WTC11 (cell line): ENCODE measurements at regions not wholly inside any gene's neighbourhood (a gene's known extent, or its start where the extent isn't known, plus 50 kb on each side); places are given as distances from the start of the nearest gene placed in this dataset.

ENCODE experiments used
- ATAC-seq: fragments of 200-7000 bp; cut with Tn5 transposase; 2 replicates; pipeline ENCODE4 v1.10.0; 2021; ENCODE audit warnings: mild to moderate bottlenecking, moderate library complexity
- CTCF ChIA-PET: fragments of 300-600 bp; sonication (Branson Sonifier 250); formaldehyde crosslinking; loops from one replicate; lab custom pipeline; 2021; ENCODE audit warnings: antibody characterized with exemption; lab: Charles Lee
- POLR2A ChIA-PET: fragments of 350-600 bp; sonication (Branson Sonifier 250); formaldehyde crosslinking; loops from one replicate; lab custom pipeline; 2021; ENCODE audit warnings: antibody characterized with exemption; lab: Charles Lee
- DNase-seq: peaks from one replicate; pipeline ENCODE4 v3.0.0; 2021; ENCODE audit warnings: low spot score
- H3K27ac Mint-ChIP-seq: 2 replicates; pipeline ENCODE4 v1.8.0; 2021; ENCODE audit warnings: mixed read lengths
- H3K27me3 Mint-ChIP-seq: 2 replicates; pipeline ENCODE4 v1.8.0; 2021; ENCODE audit warnings: low read depth, mild to moderate bottlenecking, moderate library complexity, mixed read lengths
- H3K36me3 Mint-ChIP-seq: 2 replicates; pipeline ENCODE4 v1.8.0; 2021; ENCODE audit warnings: mixed read lengths
- H3K4me1 Mint-ChIP-seq: 2 replicates; pipeline ENCODE4 v1.8.0; 2022; ENCODE audit warnings: mixed read lengths
- H3K4me3 Mint-ChIP-seq: 2 replicates; pipeline ENCODE4 v1.8.0; 2021; ENCODE audit warnings: mild to moderate bottlenecking, moderate library complexity, mixed read lengths
- H3K9me3 Mint-ChIP-seq: 2 replicates; pipeline ENCODE4 v1.8.0; 2021; ENCODE audit warnings: mixed read lengths
- ATF1 ChIP-seq: sonication (generic); formaldehyde crosslinking; IDR thresholded peaks from 2 replicates; pipeline ENCODE4 v1.8.1; 2023; ENCODE audit warnings: mild to moderate bottlenecking, moderate library complexity, missing genetic modification reagents
- HMGA2 ChIP-seq: fragments of 250-450 bp; sonication (Bioruptor Pico); IDR thresholded peaks from 2 replicates; pipeline ENCODE4 v1.4.0; 2021; ENCODE audit warnings: mild to moderate bottlenecking, moderate library complexity
- IRF2 ChIP-seq: sonication (generic); formaldehyde crosslinking; IDR thresholded peaks from 2 replicates; pipeline ENCODE4 v1.8.0; 2022; ENCODE audit warnings: low read depth, missing genetic modification reagents, borderline replicate concordance
- RELA ChIP-seq: sonication (generic); formaldehyde crosslinking; IDR thresholded peaks from 2 replicates; pipeline ENCODE4 v1.8.1; 2022; ENCODE audit warnings: missing genetic modification reagents, mild to moderate bottlenecking, borderline replicate concordance
- RORB ChIP-seq: fragments of 250-450 bp; sonication (Bioruptor Pico); IDR thresholded peaks from 2 replicates; pipeline ENCODE4 v1.9.0; 2021; ENCODE audit warnings: mild to moderate bottlenecking
- SMAD3 ChIP-seq: sonication (generic); formaldehyde crosslinking; IDR thresholded peaks from 2 replicates; pipeline ENCODE4 v1.8.0; 2022; ENCODE audit warnings: missing genetic modification reagents, mild to moderate bottlenecking, borderline replicate concordance
- TEAD1 ChIP-seq: sonication (generic); formaldehyde crosslinking; IDR thresholded peaks from 2 replicates; pipeline ENCODE4 v1.8.0; 2022; ENCODE audit warnings: mild to moderate bottlenecking, missing genetic modification reagents
- ZNF219 ChIP-seq: sonication (generic); formaldehyde crosslinking; IDR thresholded peaks from 2 replicates; pipeline ENCODE4 v1.8.0; 2023; ENCODE audit warnings: missing genetic modification reagents, mild to moderate bottlenecking, borderline replicate concordance
- ZNF317 ChIP-seq: sonication (generic); formaldehyde crosslinking; IDR thresholded peaks from 2 replicates; pipeline ENCODE4 v1.8.1; 2023; ENCODE audit warnings: low read depth, mild to moderate bottlenecking, moderate library complexity, missing genetic modification reagents, borderline replicate concordance
- TF ChIP-seq, protein P1 (sequence below): sonication (generic); formaldehyde crosslinking; IDR thresholded peaks from 2 replicates; pipeline ENCODE4 v1.8.1; 2022; ENCODE audit warnings: mild to moderate bottlenecking, missing genetic modification reagents, moderate library complexity, borderline replicate concordance
- TF ChIP-seq, protein P2 (sequence below): sonication (generic); formaldehyde crosslinking; IDR thresholded peaks from 2 replicates; pipeline ENCODE4 v1.8.1; 2023; ENCODE audit warnings: mild to moderate bottlenecking, missing genetic modification reagents
- TF ChIP-seq, protein P3 (sequence below): fragments of 250-450 bp; sonication (Bioruptor Pico); IDR thresholded peaks from 2 replicates; pipeline ENCODE4 v1.9.0; 2021; ENCODE audit warnings: mild to moderate bottlenecking
- TF ChIP-seq, protein P4 (sequence below): sonication (generic); formaldehyde crosslinking; conservative IDR thresholded peaks from 2 replicates; pipeline ENCODE4 v1.8.1; 2023; ENCODE audit warnings: mild to moderate bottlenecking, low read depth, missing genetic modification reagents, moderate library complexity
- TF ChIP-seq, protein P5 (sequence below): sonication (generic); formaldehyde crosslinking; conservative IDR thresholded peaks from 2 replicates; pipeline ENCODE4 v1.8.1; 2022; ENCODE audit warnings: mild to moderate bottlenecking, missing genetic modification reagents
- TF ChIP-seq, protein P6 (sequence below): sonication (generic); formaldehyde crosslinking; IDR thresholded peaks from 2 replicates; pipeline ENCODE4 v1.8.0; 2022; ENCODE audit warnings: missing genetic modification reagents

DNA sequence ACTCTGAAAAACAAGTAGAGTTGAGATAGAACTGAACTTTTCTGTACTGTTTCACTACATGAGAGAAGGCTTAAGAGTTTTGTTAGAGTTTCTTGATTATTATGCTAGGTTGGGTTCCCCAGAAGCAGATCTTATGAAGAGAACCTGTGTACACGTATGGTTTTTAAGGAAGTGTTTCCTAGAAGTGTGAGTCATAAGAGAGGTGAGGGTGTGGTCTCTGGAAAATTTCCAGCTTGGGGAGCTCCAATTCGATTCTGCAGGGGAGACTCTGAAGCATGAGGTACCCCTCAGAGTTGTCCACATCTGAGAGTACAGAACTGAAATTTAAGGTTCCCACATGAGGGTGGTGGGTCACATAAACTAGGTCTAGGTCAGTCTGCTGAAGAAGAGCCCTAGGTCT lies 83.3 kb upstream of the MAP2 start (continued):
- TF ChIP-seq, protein P1, sequence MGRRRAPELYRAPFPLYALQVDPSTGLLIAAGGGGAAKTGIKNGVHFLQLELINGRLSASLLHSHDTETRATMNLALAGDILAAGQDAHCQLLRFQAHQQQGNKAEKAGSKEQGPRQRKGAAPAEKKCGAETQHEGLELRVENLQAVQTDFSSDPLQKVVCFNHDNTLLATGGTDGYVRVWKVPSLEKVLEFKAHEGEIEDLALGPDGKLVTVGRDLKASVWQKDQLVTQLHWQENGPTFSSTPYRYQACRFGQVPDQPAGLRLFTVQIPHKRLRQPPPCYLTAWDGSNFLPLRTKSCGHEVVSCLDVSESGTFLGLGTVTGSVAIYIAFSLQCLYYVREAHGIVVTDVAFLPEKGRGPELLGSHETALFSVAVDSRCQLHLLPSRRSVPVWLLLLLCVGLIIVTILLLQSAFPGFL (CRISPR knock-in tag), result no peak
- no peak for TF ChIP-seq IRF2 (CRISPR knock-in tag)
- TF ChIP-seq, protein P2, sequence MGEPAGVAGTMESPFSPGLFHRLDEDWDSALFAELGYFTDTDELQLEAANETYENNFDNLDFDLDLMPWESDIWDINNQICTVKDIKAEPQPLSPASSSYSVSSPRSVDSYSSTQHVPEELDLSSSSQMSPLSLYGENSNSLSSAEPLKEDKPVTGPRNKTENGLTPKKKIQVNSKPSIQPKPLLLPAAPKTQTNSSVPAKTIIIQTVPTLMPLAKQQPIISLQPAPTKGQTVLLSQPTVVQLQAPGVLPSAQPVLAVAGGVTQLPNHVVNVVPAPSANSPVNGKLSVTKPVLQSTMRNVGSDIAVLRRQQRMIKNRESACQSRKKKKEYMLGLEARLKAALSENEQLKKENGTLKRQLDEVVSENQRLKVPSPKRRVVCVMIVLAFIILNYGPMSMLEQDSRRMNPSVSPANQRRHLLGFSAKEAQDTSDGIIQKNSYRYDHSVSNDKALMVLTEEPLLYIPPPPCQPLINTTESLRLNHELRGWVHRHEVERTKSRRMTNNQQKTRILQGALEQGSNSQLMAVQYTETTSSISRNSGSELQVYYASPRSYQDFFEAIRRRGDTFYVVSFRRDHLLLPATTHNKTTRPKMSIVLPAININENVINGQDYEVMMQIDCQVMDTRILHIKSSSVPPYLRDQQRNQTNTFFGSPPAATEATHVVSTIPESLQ (CRISPR knock-in tag), result no peak
- no peak for TF ChIP-seq ATF1
- no peak for TF ChIP-seq SMAD3 (CRISPR knock-in tag)
- no peak for TF ChIP-seq ZNF317 (CRISPR knock-in tag)
- TF ChIP-seq, protein P3, sequence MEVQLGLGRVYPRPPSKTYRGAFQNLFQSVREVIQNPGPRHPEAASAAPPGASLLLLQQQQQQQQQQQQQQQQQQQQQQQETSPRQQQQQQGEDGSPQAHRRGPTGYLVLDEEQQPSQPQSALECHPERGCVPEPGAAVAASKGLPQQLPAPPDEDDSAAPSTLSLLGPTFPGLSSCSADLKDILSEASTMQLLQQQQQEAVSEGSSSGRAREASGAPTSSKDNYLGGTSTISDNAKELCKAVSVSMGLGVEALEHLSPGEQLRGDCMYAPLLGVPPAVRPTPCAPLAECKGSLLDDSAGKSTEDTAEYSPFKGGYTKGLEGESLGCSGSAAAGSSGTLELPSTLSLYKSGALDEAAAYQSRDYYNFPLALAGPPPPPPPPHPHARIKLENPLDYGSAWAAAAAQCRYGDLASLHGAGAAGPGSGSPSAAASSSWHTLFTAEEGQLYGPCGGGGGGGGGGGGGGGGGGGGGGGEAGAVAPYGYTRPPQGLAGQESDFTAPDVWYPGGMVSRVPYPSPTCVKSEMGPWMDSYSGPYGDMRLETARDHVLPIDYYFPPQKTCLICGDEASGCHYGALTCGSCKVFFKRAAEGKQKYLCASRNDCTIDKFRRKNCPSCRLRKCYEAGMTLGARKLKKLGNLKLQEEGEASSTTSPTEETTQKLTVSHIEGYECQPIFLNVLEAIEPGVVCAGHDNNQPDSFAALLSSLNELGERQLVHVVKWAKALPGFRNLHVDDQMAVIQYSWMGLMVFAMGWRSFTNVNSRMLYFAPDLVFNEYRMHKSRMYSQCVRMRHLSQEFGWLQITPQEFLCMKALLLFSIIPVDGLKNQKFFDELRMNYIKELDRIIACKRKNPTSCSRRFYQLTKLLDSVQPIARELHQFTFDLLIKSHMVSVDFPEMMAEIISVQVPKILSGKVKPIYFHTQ, result no peak
- TF ChIP-seq, protein P4, sequence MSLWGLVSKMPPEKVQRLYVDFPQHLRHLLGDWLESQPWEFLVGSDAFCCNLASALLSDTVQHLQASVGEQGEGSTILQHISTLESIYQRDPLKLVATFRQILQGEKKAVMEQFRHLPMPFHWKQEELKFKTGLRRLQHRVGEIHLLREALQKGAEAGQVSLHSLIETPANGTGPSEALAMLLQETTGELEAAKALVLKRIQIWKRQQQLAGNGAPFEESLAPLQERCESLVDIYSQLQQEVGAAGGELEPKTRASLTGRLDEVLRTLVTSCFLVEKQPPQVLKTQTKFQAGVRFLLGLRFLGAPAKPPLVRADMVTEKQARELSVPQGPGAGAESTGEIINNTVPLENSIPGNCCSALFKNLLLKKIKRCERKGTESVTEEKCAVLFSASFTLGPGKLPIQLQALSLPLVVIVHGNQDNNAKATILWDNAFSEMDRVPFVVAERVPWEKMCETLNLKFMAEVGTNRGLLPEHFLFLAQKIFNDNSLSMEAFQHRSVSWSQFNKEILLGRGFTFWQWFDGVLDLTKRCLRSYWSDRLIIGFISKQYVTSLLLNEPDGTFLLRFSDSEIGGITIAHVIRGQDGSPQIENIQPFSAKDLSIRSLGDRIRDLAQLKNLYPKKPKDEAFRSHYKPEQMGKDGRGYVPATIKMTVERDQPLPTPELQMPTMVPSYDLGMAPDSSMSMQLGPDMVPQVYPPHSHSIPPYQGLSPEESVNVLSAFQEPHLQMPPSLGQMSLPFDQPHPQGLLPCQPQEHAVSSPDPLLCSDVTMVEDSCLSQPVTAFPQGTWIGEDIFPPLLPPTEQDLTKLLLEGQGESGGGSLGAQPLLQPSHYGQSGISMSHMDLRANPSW (CRISPR knock-in tag), result no peak
- TF ChIP-seq TEAD1, result no peak
- TF ChIP-seq, protein P5, sequence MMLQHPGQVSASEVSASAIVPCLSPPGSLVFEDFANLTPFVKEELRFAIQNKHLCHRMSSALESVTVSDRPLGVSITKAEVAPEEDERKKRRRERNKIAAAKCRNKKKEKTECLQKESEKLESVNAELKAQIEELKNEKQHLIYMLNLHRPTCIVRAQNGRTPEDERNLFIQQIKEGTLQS (CRISPR knock-in tag), result no peak
- TF ChIP-seq ZNF219 (CRISPR knock-in tag), result no peak
- TF ChIP-seq, all 79 proteins: peak for 0

DNA sequence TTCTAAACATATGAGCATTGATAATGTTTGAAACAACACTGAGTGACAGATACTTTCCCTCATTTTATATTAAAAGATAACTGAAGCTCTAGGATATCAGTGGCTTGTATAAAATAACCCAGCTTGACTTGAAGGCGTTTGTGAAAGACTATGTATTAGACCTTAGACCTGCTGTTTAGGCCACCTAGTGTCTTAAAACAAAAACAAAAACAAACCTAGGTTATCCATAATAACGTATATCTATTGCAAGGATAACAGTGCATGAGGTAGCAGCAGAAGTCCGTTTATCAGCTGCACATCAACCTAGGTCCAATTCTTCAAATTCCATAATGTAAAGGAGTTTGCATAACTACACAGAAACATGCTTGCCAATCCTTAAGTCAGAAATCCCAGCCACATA lies 79.5 kb upstream of the MAP2 start:
- no peak for DNase-seq
- ATAC-seq, result no peak
- Mint-ChIP-seq H3K27ac (no peak overlapping the region), H3K36me3 (no peaks in the 10 kb centered on the region), H3K4me3 (no peak overlapping the region), H3K27me3 (peaks cover 1% of the 10 kb centered on the region; the same call in 1 of the 2 replicates), H3K9me3 (peaks cover 4% of the 10 kb centered on the region; the same call in 1 of the 2 replicates), H3K4me1 (peaks cover 27% of the 10 kb centered on the region)
- POLR2A ChIA-PET, result no interaction called here
- no peak for TF ChIP-seq RORB (CRISPR knock-in tag)
- CTCF ChIA-PET, result interaction anchor here (1.0 to 1.4 kb wide), 2 partner anchors 10 to 616 kb away, joined by 4 to 7 read pairs; no protein-coding TSS in a partner anchor

DNA sequence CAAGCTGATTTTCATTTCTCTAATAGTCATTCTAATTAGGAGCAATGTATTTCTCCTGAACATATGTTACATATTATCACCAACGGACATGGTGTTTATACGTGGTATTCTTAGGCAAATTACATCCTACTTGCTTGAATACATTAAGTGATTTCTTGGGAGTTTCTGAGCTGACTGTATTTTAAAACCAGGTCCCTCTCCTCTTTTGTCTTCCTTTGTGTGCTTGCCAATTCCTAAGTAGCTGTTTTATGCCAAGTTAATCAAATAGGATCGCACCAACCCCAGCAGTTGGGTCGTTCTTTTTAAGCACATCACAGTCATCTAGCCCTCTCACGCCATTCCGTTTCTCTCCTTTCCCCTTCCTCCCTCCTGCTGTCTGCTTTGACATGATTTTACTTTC lies 75.4 kb upstream of the MAP2 start:
- Mint-ChIP-seq H3K4me1 (peaks cover 28% of the 10 kb centered on the region), H3K4me3 (no peak overlapping the region), H3K27me3 (peaks cover 2% of the 10 kb centered on the region; the same call in 1 of the 2 replicates), H3K9me3 (no peaks in the 10 kb centered on the region; the same call in 1 of the 2 replicates), H3K36me3 (no peaks in the 10 kb centered on the region), H3K27ac (no peak overlapping the region; the same call in 1 of the 2 replicates)
- TF ChIP-seq HMGA2 (CRISPR knock-in tag) (no peak), RELA (CRISPR knock-in tag) (no peak)
- TF ChIP-seq, protein P6, sequence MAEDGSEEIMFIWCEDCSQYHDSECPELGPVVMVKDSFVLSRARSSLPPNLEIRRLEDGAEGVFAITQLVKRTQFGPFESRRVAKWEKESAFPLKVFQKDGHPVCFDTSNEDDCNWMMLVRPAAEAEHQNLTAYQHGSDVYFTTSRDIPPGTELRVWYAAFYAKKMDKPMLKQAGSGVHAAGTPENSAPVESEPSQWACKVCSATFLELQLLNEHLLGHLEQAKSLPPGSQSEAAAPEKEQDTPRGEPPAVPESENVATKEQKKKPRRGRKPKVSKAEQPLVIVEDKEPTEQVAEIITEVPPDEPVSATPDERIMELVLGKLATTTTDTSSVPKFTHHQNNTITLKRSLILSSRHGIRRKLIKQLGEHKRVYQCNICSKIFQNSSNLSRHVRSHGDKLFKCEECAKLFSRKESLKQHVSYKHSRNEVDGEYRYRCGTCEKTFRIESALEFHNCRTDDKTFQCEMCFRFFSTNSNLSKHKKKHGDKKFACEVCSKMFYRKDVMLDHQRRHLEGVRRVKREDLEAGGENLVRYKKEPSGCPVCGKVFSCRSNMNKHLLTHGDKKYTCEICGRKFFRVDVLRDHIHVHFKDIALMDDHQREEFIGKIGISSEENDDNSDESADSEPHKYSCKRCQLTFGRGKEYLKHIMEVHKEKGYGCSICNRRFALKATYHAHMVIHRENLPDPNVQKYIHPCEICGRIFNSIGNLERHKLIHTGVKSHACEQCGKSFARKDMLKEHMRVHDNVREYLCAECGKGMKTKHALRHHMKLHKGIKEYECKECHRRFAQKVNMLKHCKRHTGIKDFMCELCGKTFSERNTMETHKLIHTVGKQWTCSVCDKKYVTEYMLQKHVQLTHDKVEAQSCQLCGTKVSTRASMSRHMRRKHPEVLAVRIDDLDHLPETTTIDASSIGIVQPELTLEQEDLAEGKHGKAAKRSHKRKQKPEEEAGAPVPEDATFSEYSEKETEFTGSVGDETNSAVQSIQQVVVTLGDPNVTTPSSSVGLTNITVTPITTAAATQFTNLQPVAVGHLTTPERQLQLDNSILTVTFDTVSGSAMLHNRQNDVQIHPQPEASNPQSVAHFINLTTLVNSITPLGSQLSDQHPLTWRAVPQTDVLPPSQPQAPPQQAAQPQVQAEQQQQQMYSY (CRISPR knock-in tag), result no peak
- ChIA-PET CTCF (interaction anchor here (0.8 to 1.4 kb wide), 2 partner anchors 14 to 613 kb away, joined by 3 to 6 read pairs; no protein-coding TSS in a partner anchor), POLR2A (no interaction called here)
- DNase-seq (no peak), ATAC-seq (no peak)
